A673 (cell line): ENCODE measurements at regions not wholly inside any gene's neighbourhood (a gene's known extent, or its start where the extent isn't known, plus 50 kb on each side); places are given as distances from the start of the nearest gene placed in this dataset.

Experiments
- BruUV-seq: library from RNA; stranded (reverse); fragments of 400-500 nt; replicated peaks from 2 replicates; lab custom pipeline; 2021; lab: Mats Ljungman, UMichigan
- CTCF ChIA-PET: fragments of 300-600 bp; sonication (Branson Sonifier 250); formaldehyde crosslinking; loops from one replicate; lab custom pipeline; 2022; ENCODE audit warnings: antibody characterized with exemption; lab: Charles Lee
- POLR2A ChIA-PET: fragments of 300-600 bp; sonication (Branson Sonifier 250); formaldehyde crosslinking; loops from one replicate; lab custom pipeline; 2022; ENCODE audit warnings: antibody characterized with exemption; ENCODE audit not compliant: low non-redundant PET; lab: Charles Lee
- DNase-seq: peaks from one replicate; pipeline ENCODE4 v3.0.0-alpha.2; 2015; ENCODE audit warnings: low spot score
- H3K27ac ChIP-seq: fragments of 200-600 bp; sonication (generic); 2 replicates; pipeline ENCODE4 v1.5.1; 2016; ENCODE audit warnings: mixed run types, low read depth, mild to moderate bottlenecking, mixed read lengths, antibody characterized with exemption, low read length; ENCODE audit not compliant: poor library complexity, severe bottlenecking
- H3K27me3 ChIP-seq: fragments of 200-600 bp; sonication (generic); replicated peaks from 2 replicates; pipeline ENCODE4 v1.6.1; 2017; ENCODE audit warnings: mixed run types, low read depth, mild to moderate bottlenecking, mixed read lengths, antibody characterized with exemption, low read length; ENCODE audit not compliant: insufficient read depth, poor library complexity
- H3K36me3 ChIP-seq: fragments of 200-600 bp; sonication (generic); 2 replicates; pipeline ENCODE4 v1.6.1; 2016; ENCODE audit warnings: mixed run types, mild to moderate bottlenecking, mixed read lengths, antibody characterized with exemption, low read length; ENCODE audit not compliant: insufficient read depth, poor library complexity, severe bottlenecking
- H3K4me1 ChIP-seq: fragments of 200-600 bp; sonication (generic); 2 replicates; pipeline ENCODE4 v1.6.1; 2017; ENCODE audit warnings: mixed run types, mild to moderate bottlenecking, mixed read lengths, antibody characterized with exemption, low read length; ENCODE audit not compliant: insufficient read depth, poor library complexity, severe bottlenecking
- H3K4me3 ChIP-seq: fragments of 200-600 bp; sonication (generic); 2 replicates; pipeline ENCODE4 v1.5.1; 2016; ENCODE audit warnings: low read depth, mixed run types, mild to moderate bottlenecking, mixed read lengths, low read length; ENCODE audit not compliant: poor library complexity, severe bottlenecking
- H3K9me3 ChIP-seq: fragments of 200-600 bp; sonication (generic); 2 replicates; pipeline ENCODE4 v1.6.1; 2016; ENCODE audit warnings: mixed run types, low read depth, mild to moderate bottlenecking, mixed read lengths, antibody characterized with exemption, low read length; ENCODE audit not compliant: poor library complexity, severe bottlenecking
- EZH2 ChIP-seq: fragments of 200-600 bp; sonication (generic); IDR thresholded peaks from 2 replicates; pipeline ENCODE4 v1.6.1; 2017; ENCODE audit warnings: borderline replicate concordance, low read depth, mild to moderate bottlenecking, mixed read lengths, antibody characterized with exemption, low read length; ENCODE audit not compliant: poor library complexity, severe bottlenecking
- intact Hi-C: fragments of 100-400 bp; cut with micrococcal nuclease; formaldehyde crosslinking; loops from one replicate; pipeline ENCODE4 v1.10.0; 2022; ENCODE audit not compliant: unreplicated experiment
- TF ChIP-seq, protein P1 (sequence below): fragments of 300-800, 200-600 bp; sonication (generic); conservative IDR thresholded peaks from 2 replicates; pipeline ENCODE4 v1.5.1; 2017; ENCODE audit warnings: low read depth, mild to moderate bottlenecking, antibody characterized with exemption, low read length, moderate library complexity, mixed read lengths

DNA sequence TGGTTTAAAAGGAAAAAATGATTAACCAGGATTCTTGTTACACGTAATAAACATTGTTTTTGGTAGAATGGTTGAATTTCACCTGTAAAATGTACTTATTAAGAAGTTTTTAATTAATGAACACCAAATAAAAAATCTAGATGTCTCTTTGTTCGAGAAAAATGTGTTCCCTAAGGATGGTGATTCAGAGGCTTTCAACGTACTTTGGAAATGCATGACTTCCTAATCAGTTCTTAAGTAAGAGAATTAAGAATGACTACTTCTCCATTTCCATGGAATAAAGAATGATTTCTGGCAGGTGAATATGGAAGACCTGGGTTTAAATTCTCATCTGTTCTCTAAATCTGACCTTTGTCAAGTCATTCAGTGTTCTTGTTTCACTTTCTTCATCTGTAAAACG, 428.6 kb downstream of the KCNH5 start:
- DNase-seq: no peak
- Histone ChIP-seq H3K9me3 (peaks cover 8% of the 10 kb centered on the region), H3K4me1 (peaks cover 42% of the 10 kb centered on the region), H3K27me3 (no peaks in the 10 kb centered on the region), H3K36me3 (no peaks in the 10 kb centered on the region), H3K27ac (peak overlapping the region; percentile 97), H3K4me3 (no peak overlapping the region)
- TF ChIP-seq, protein P1, sequence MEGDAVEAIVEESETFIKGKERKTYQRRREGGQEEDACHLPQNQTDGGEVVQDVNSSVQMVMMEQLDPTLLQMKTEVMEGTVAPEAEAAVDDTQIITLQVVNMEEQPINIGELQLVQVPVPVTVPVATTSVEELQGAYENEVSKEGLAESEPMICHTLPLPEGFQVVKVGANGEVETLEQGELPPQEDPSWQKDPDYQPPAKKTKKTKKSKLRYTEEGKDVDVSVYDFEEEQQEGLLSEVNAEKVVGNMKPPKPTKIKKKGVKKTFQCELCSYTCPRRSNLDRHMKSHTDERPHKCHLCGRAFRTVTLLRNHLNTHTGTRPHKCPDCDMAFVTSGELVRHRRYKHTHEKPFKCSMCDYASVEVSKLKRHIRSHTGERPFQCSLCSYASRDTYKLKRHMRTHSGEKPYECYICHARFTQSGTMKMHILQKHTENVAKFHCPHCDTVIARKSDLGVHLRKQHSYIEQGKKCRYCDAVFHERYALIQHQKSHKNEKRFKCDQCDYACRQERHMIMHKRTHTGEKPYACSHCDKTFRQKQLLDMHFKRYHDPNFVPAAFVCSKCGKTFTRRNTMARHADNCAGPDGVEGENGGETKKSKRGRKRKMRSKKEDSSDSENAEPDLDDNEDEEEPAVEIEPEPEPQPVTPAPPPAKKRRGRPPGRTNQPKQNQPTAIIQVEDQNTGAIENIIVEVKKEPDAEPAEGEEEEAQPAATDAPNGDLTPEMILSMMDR: no peak
- TF ChIP-seq EZH2: no peak
- intact Hi-C loops: no loop called here
- ChIA-PET POLR2A (no interaction called here), CTCF (no interaction called here)
- no TSS peak for BruUV-seq

DNA sequence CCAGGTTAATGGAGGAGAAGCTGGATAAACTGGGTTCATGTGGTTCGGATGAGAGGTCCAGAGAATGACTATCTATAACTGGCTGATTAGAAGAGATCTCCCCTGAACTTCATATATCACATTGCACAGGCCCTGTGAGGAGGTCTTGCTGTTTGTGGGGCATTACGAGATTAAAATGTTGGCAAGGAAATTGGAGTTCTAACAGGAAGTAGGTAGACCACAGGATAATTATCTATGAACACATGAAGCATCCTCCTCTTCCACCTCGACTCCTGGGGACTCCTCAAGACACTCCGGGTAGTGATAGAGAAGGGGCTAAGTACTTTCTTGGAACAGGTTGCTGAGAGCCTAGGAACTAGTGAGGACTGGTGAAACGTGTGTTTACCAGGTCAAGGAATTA, 418.8 kb downstream of the KCNH5 start:
- H3K27me3 ChIP-seq: no peaks in the 10 kb centered on the region
- BruUV-seq: no TSS peak
- no peak overlapping the region for H3K27ac ChIP-seq
- peaks cover 8% of the 10 kb centered on the region for H3K4me1 ChIP-seq
- CTCF ChIA-PET: no interaction called here
- H3K36me3 ChIP-seq: no peaks in the 10 kb centered on the region
- H3K9me3 ChIP-seq: no peaks in the 10 kb centered on the region
- intact Hi-C loops: no loop called here
- DNase-seq: peak; percentile 57
- no peak for TF ChIP-seq EZH2
- TF ChIP-seq, protein P1: no peak
- POLR2A ChIA-PET: no interaction called here
- no peak overlapping the region for H3K4me3 ChIP-seq

DNA sequence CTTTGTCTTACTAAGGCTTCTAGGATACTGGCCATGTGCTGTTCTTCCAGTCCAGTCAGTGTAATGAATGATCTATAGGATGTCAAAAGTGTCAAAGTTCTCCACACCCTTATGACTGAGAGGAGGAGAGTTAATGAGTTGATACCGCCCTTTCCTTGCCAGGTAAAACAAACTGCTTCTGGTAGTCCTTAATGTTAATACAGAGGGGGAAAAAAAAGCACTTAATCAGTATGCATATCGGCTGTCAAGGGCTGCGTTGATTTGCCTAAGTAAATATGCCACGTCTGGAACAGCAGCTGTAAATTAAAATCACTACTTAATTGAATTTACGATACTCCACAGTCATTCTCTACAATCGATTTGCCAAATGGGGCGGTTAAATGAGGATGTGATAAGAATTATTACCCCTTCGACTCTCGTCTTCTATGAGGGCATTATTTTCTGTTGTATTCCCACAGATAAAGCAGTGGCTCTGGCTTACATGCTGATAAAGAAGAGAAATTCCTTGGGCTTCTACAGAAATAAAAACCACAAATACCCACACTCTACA, 416.0 kb downstream of the KCNH5 start:
- H3K27ac ChIP-seq: no peak overlapping the region
- CTCF ChIA-PET: no interaction called here
- no peaks in the 10 kb centered on the region for H3K9me3 ChIP-seq
- TF ChIP-seq, protein P1: no peak
- no peak for TF ChIP-seq EZH2
- H3K4me3 ChIP-seq: no peak overlapping the region
- H3K36me3 ChIP-seq: no peaks in the 10 kb centered on the region
- BruUV-seq: no TSS peak
- DNase-seq: no peak
- intact Hi-C loops: no loop called here
- no peaks in the 10 kb centered on the region for H3K27me3 ChIP-seq
- POLR2A ChIA-PET: no interaction called here
- H3K4me1 ChIP-seq: peaks cover 8% of the 10 kb centered on the region
